Activated naive CD8-positive, alpha-beta T cell (primary cell): ENCODE measurements at regions not wholly inside any gene's neighbourhood (a gene's known extent, or its start where the extent isn't known, plus 50 kb on each side); places are given as distances from the start of the nearest gene placed in this dataset.

Experiments
- H3K27ac Mint-ChIP-seq: one replicate; pipeline ENCODE4 v1.8.0; 2021; ENCODE audit warnings: mixed read lengths
- H3K27me3 Mint-ChIP-seq: one replicate; pipeline ENCODE4 v1.8.0; 2021; ENCODE audit warnings: mixed read lengths
- H3K36me3 Mint-ChIP-seq: one replicate; pipeline ENCODE4 v1.8.0; 2021; ENCODE audit warnings: mixed read lengths
- H3K4me1 Mint-ChIP-seq: one replicate; pipeline ENCODE4 v1.8.0; 2021; ENCODE audit warnings: low read depth, mixed read lengths
- H3K4me3 Mint-ChIP-seq: one replicate; pipeline ENCODE4 v1.8.0; 2021; ENCODE audit warnings: mild to moderate bottlenecking, mixed read lengths
- H3K9me3 Mint-ChIP-seq: one replicate; pipeline ENCODE4 v1.8.0; 2021; ENCODE audit warnings: low read depth, mixed read lengths

DNA sequence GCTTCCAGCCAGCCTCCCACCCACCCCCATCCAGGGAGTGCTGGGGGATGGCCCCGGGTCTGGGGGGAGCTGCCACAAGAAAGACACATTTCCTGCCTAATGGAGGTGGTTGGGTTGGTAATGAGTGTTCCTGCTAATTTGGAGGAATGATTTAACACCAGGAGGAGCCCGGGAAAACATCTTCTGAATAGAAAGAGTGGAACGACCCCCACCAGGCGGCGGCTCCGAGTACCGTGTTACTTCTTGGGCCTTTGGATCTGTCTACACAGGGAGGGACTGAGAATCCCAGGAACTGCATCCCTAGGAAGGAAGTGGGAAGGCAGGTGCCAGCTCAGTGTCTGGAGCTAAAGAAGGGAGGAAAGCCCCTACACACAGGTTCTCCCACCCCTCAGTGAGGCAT is 64.6 kb downstream of the TSPAN17 start:
- Mint-ChIP-seq H3K27me3 (peaks cover 13% of the 10 kb centered on the region), H3K4me1 (no peaks in the 10 kb centered on the region), H3K4me3 (no peak overlapping the region), H3K27ac (no peak overlapping the region), H3K36me3 (no peaks in the 10 kb centered on the region), H3K9me3 (no peaks in the 10 kb centered on the region)

DNA sequence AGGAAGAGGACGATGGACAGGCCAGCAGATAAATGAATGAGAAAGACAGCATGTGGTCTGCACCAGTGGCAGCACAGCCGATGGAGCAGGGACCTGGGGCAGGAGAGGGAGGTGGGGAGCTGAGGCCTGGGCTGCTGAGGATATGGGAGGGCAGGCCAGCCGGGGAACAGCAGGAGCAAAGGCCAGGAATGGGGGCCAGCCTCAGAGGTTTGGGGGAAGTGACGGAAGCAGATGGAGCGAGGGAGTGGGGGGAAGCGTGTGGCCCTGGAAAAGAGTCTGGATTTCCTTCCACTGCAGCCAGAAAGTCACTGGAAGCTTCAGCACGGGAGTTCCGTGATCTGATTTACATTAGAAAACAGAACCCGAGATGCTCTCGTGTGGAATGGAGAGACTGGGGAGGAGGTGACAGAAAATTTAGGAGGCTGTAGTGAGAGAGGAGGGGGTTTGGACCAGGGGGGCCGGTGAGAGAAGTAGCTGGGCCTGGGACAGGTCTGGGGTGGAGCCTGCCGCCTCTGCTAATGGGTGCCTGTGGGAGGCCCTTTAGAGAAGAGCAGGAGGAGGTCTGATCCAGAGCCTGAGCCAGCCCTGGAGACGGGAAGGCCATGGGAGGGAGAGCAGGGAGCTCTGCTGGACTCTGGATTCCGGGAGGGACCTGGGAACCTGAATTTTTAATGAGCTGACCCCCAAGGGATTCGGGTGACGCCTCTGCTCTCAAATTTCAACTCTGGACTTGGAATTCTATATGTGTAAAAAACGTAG is 65.4 kb downstream of the TSPAN17 start:
- no peaks in the 10 kb centered on the region for H3K4me1 Mint-ChIP-seq
- no peaks in the 10 kb centered on the region for H3K36me3 Mint-ChIP-seq
- no peak overlapping the region for H3K4me3 Mint-ChIP-seq
- no peak overlapping the region for H3K27ac Mint-ChIP-seq
- H3K27me3 Mint-ChIP-seq, result peaks cover 15% of the 10 kb centered on the region
- no peaks in the 10 kb centered on the region for H3K9me3 Mint-ChIP-seq

GRCh38 chr5:176713409-176713808 is 66.1 kb downstream of the TSPAN17 start:
- no peak overlapping the region for H3K4me3 Mint-ChIP-seq
- no peaks in the 10 kb centered on the region for H3K4me1 Mint-ChIP-seq
- H3K9me3 Mint-ChIP-seq, result no peaks in the 10 kb centered on the region
- no peak overlapping the region for H3K27ac Mint-ChIP-seq
- H3K27me3 Mint-ChIP-seq, result peaks cover 15% of the 10 kb centered on the region
- H3K36me3 Mint-ChIP-seq, result no peaks in the 10 kb centered on the region

DNA sequence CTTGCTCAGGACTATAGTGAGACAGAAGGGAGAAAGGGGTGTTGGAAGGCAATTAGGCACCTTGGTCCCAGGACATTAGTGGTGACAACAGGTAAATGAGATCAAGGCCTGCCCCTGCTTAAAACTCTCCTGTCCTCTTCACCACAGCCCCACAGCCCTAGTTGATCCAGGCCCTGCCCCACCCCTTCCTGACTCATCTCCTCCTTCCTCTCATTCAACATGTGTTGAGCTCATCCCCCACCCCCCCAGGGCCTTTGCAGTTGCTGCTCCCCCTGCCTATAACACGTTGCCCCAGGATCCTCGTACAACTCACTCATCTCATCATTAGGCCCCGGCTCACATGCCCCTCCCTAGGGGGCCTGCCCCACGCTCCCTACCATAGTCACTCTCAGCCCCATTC is 66.8 kb downstream of the TSPAN17 start:
- no peak overlapping the region for H3K4me3 Mint-ChIP-seq
- H3K9me3 Mint-ChIP-seq, result no peaks in the 10 kb centered on the region
- H3K4me1 Mint-ChIP-seq, result no peaks in the 10 kb centered on the region
- H3K27me3 Mint-ChIP-seq, result peaks cover 15% of the 10 kb centered on the region
- no peak overlapping the region for H3K27ac Mint-ChIP-seq
- no peaks in the 10 kb centered on the region for H3K36me3 Mint-ChIP-seq

DNA sequence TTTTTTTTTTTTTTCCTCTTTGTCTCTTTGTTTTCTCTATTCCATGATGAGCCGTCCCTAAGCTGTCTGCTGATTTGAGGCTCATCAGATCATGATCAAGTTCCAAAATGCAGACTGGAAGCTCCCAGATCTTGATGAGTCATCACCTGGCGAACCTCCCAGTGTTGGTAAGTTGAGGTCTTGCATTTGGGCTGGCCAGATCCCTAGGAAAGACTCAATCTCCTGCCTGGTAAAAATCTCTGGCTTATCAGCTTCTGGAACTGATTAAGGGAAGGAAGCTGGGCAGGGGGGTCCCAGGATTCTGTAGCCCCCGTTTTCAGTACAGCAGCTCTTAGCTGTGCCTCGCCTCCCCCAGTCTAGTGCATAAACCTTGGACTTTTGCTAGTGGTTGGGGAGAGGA is 69.0 kb downstream of the TSPAN17 start:
- no peaks in the 10 kb centered on the region for H3K36me3 Mint-ChIP-seq
- no peaks in the 10 kb centered on the region for H3K4me1 Mint-ChIP-seq
- no peak overlapping the region for H3K27ac Mint-ChIP-seq
- no peak overlapping the region for H3K4me3 Mint-ChIP-seq
- peaks cover 15% of the 10 kb centered on the region for H3K27me3 Mint-ChIP-seq
- no peaks in the 10 kb centered on the region for H3K9me3 Mint-ChIP-seq

DNA sequence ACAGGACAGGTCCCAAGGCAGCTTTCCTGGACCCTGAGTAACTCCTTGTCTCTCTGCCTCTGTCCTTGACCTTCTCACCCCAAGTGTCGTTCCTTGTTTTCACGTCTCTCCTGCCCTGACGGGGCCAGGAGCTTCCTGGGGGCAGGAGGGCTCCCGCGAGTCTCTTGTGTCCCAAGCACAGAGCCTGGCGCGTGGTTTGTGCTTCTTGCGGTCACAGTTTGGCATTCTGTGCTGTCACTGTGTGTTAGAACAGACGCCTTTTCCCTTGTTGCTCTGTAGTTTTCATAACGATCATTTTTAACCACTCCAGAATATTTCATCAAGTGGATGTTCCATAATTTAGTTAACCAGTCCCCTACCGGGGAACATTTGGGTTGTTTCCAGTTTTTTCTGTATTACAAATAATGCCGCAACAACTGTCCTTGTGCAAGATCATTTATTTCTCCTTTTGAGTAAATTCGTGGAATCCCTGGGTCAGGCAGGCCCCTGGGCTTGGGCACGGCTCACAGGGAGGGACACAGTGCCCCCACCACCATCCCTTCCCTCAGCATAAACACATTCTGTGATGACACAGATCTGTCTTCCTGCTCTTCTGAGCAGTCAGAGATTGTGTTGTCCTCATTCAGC is 71.9 kb downstream of the TSPAN17 start:
- peaks cover 20% of the 10 kb centered on the region for H3K27me3 Mint-ChIP-seq

DNA sequence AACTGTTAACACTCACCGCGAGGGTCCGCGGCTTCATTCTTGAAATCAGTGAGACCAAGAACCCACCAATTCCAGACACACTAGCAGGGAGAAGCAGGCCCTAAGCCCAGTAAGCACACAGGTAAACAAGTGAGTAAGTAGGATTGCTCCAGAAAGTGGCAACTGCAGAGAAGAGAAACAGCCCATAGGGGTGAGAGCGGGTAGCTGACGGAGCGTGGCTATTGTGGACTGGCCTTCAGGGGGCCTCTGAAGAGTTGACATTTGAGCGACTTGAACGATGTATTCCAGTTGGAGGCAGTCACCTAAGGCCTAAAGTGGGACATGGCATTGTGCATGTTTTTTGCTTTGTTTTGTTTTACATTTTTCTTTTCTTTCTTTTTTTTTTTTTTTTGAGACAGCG is 74.2 kb downstream of the TSPAN17 start:
- peaks cover 17% of the 10 kb centered on the region for H3K27me3 Mint-ChIP-seq
- no peaks in the 10 kb centered on the region for H3K36me3 Mint-ChIP-seq

More for the DNA sequence above, 71.9 kb downstream of the TSPAN17 start:
- no peaks in the 10 kb centered on the region for H3K36me3 Mint-ChIP-seq
- H3K4me3 Mint-ChIP-seq, result no peak overlapping the region
- no peaks in the 10 kb centered on the region for H3K9me3 Mint-ChIP-seq
- no peak overlapping the region for H3K27ac Mint-ChIP-seq
- H3K4me1 Mint-ChIP-seq, result peaks cover 2% of the 10 kb centered on the region

DNA sequence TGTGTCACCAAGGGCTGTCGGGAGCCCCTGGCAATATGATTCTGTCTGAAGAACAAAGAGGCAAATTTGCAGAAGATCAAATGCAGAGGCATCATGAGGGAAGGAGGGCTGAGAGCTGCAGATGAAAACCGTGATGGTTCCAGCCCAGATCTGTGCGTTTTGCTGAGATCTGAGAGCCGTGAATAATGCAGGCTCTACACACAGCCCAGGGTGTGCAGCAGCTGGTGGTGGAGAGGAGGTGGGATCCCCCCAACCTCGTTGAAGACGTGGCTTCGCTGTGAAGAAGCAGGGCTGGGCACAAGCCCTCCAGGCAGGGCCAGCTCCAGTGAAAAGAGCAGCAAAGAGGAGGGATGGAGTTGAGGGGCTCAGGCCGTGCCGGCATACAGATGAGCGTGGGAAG is 75.5 kb downstream of the TSPAN17 start:
- Mint-ChIP-seq H3K4me1 (peaks cover 2% of the 10 kb centered on the region), H3K36me3 (no peaks in the 10 kb centered on the region), H3K27ac (no peak overlapping the region), H3K27me3 (peaks cover 14% of the 10 kb centered on the region), H3K9me3 (no peaks in the 10 kb centered on the region), H3K4me3 (no peak overlapping the region)

More for the DNA sequence above, 74.2 kb downstream of the TSPAN17 start:
- H3K4me3 Mint-ChIP-seq, result no peak overlapping the region
- no peaks in the 10 kb centered on the region for H3K9me3 Mint-ChIP-seq
- H3K4me1 Mint-ChIP-seq, result peaks cover 2% of the 10 kb centered on the region
- H3K27ac Mint-ChIP-seq, result no peak overlapping the region

GRCh38 chr5:176723440-176723839 is 76.2 kb downstream of the TSPAN17 start:
- Mint-ChIP-seq H3K9me3 (no peaks in the 10 kb centered on the region), H3K27ac (no peak overlapping the region), H3K27me3 (peaks cover 14% of the 10 kb centered on the region), H3K36me3 (no peaks in the 10 kb centered on the region), H3K4me3 (no peak overlapping the region), H3K4me1 (peaks cover 2% of the 10 kb centered on the region)

DNA sequence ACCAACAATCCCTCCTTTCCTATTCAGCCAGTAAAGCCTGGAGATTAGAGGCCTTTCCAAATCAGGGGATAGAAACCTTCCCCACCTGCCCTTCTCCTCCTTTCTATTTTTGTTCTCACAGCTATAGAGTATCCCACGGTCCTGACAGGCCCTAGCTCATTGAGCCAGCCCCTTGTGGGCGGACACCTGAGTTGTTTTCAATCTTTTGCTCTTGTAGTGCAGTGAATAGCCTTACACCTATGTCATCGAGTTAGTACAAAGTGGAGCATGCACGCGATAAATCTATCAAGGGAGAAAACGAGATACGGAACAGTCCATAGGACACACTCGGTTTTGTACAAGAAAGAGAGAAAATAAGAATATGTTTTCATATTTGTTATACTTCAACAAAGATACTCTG is 77.2 kb downstream of the TSPAN17 start:
- H3K4me3 Mint-ChIP-seq, result no peak overlapping the region
- H3K27me3 Mint-ChIP-seq, result peaks cover 18% of the 10 kb centered on the region
- no peaks in the 10 kb centered on the region for H3K36me3 Mint-ChIP-seq
- H3K4me1 Mint-ChIP-seq, result peaks cover 2% of the 10 kb centered on the region
- no peaks in the 10 kb centered on the region for H3K9me3 Mint-ChIP-seq
- no peak overlapping the region for H3K27ac Mint-ChIP-seq

GRCh38 chr5:176725521-176726280 is 78.4 kb downstream of the TSPAN17 start:
- Mint-ChIP-seq H3K4me3 (no peak overlapping the region), H3K4me1 (peaks cover 2% of the 10 kb centered on the region), H3K27me3 (peaks cover 19% of the 10 kb centered on the region), H3K36me3 (no peaks in the 10 kb centered on the region), H3K27ac (no peak overlapping the region), H3K9me3 (no peaks in the 10 kb centered on the region)

DNA sequence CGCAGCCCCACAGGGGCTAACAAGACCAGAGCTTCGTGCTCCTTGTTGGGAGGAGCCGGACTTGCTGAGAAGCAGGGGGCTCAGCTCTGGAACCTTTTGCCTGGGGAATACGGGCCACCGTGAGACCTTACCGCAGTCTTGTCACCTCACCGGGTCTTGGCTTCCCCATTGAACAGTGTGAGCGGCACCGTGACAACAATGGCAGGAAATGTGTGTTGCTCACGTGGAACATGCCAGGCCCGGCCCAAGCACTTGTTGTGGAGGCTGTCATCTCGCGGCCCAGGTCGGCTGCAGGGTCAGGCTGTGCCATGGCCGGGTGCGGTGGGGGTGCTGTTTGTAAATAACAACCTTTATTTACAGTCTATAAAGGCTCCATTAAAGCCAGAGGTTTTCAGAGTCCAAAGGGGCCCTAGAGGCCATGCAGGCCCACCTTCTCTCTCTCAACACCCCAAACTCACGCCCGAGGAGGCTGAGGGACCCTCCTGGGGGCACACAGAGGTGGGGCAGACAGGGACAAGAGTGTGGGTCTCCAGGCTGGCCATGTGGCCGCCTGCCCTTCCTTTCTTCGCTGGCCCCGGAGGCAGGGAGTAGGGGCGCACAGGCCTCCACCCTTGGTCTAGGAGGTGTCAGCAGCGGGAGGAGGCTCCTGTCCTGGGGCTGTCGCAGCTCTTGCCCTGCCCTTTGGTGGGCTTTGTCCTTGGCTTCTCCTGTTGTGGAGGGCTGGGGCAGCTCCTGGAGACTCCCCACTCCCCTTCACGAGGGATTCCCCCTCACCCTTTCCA is 79.7 kb downstream of the TSPAN17 start:
- no peak overlapping the region for H3K27ac Mint-ChIP-seq
- no peaks in the 10 kb centered on the region for H3K9me3 Mint-ChIP-seq
- H3K4me1 Mint-ChIP-seq, result peaks cover 2% of the 10 kb centered on the region
- H3K27me3 Mint-ChIP-seq, result peaks cover 18% of the 10 kb centered on the region
- H3K4me3 Mint-ChIP-seq, result no peak overlapping the region
- H3K36me3 Mint-ChIP-seq, result no peaks in the 10 kb centered on the region

- Mint-ChIP-seq H3K27me3 (peaks cover 18% of the 10 kb centered on the region), H3K27ac (no peak overlapping the region), H3K4me3 (no peak overlapping the region), H3K36me3 (no peaks in the 10 kb centered on the region), H3K9me3 (no peaks in the 10 kb centered on the region), H3K4me1 (peaks cover 2% of the 10 kb centered on the region)
These were observed 80.2 kb downstream of the TSPAN17 start for GRCh38 chr5:176727528-176727900.

GRCh38 chr5:176727983-176728675 is 80.8 kb downstream of the TSPAN17 start:
- no peak overlapping the region for H3K4me3 Mint-ChIP-seq
- H3K4me1 Mint-ChIP-seq, result no peaks in the 10 kb centered on the region
- peaks cover 16% of the 10 kb centered on the region for H3K27me3 Mint-ChIP-seq
- no peaks in the 10 kb centered on the region for H3K36me3 Mint-ChIP-seq
- no peak overlapping the region for H3K27ac Mint-ChIP-seq
- no peaks in the 10 kb centered on the region for H3K9me3 Mint-ChIP-seq
